HepG2 (cell line): ENCODE measurements at regions not wholly inside any gene's neighbourhood (a gene's known extent, or its start where the extent isn't known, plus 50 kb on each side); places are given as distances from the start of the nearest gene placed in this dataset.
A peak's percentile ranks its signal among the peaks of the same experiment; 100 is the strongest.

Experiments used
- ATAC-seq: fragments of 200-7000 bp; cut with Tn5 transposase; 3 replicates; pipeline ENCODE4 v1.9.1; 2020; ENCODE audit warnings: mild to moderate bottlenecking, moderate library complexity
- BruUV-seq: library from RNA; stranded (reverse); fragments of 400-500 nt; replicated peaks from 2 replicates; lab custom pipeline; 2021; lab: Mats Ljungman, UMichigan
- CTCF ChIA-PET: fragments of 300-600 bp; formaldehyde crosslinking; extraction: SDS; loops from one replicate; lab custom pipeline; 2021; ENCODE audit warnings: low total read pairs, inconsistent platforms, low intra/inter-chr PET ratio; lab: Yijun Ruan, JAX
- POLR2A ChIA-PET: fragments of 350-600 bp; sonication (Branson Sonifier 250); formaldehyde crosslinking; loops from one replicate; lab custom pipeline; 2020; ENCODE audit warnings: antibody characterized with exemption, inconsistent platforms; lab: Yijun Ruan, JAX
- DNase-seq: peaks from one replicate; pipeline ENCODE4 v3.0.0-alpha.2; 2015; ENCODE audit warnings: low spot score
- FAIRE-seq: peaks from 3 replicates; lab custom pipeline; 2011; peaks lifted over from hg19 to GRCh38; lab: Jason Lieb, UNC
- H2AFZ ChIP-seq: one replicate; pipeline ENCODE4 v1.6.1; 2011; ENCODE audit warnings: low read length, inconsistent platforms
- H3K27ac ChIP-seq: fragments of 300-600 bp; 3 replicates; pipeline ENCODE4 v1.8.0; 2011; ENCODE audit warnings: mixed run types, mild to moderate bottlenecking, mixed read lengths, low read length, inconsistent platforms; ENCODE audit not compliant: insufficient read depth; ENCODE audit errors: extremely low read length
- H3K27me3 ChIP-seq, 2 experiments: fragments of 200-600 bp in 1 of 2; 2 replicates in 1 of 2; 3 replicates in 1 of 2; pipeline versions ENCODE4 v1.6.0 to v1.8.0; 2011; ENCODE audit warnings: low read length in 2 of 2, mild to moderate bottlenecking in 2 of 2, moderate library complexity in 2 of 2, inconsistent platforms in 1 of 2; ENCODE audit not compliant: insufficient read depth in 2 of 2, control insufficient read depth in 1 of 2
- H3K36me3 ChIP-seq, 2 experiments: fragments of 200-600 bp in 1 of 2; replicated peaks in 1 of 2; 2 replicates in 1 of 2; 3 replicates in 1 of 2; pipeline versions ENCODE4 v1.5.1 to v1.8.0; 2011; ENCODE audit warnings: low read length in 2 of 2, inconsistent platforms in 1 of 2; ENCODE audit not compliant: insufficient read depth in 2 of 2, control insufficient read depth in 1 of 2
- H3K4me1 ChIP-seq: 2 replicates; pipeline ENCODE4 v1.5.1; 2012; ENCODE audit warnings: low read length, inconsistent platforms; ENCODE audit not compliant: insufficient read depth
- H3K4me2 ChIP-seq: 2 replicates; pipeline ENCODE4 v1.6.0; 2011; ENCODE audit warnings: low read depth, low read length, inconsistent platforms
- H3K4me3 ChIP-seq, 3 experiments: fragments of 200-600 bp in 1 of 3; sonication (generic), shearing (Covaris generic) in 1 of 3; replicated peaks in 1 of 3; 2 replicates each; pipeline ENCODE4 v1.5.1; 2011 to 2016; ENCODE audit warnings: low read length in 3 of 3, inconsistent platforms in 2 of 3, low read depth in 2 of 3, mild to moderate bottlenecking in 2 of 3, control low read depth in 1 of 3, mixed read lengths in 1 of 3; ENCODE audit not compliant: insufficient read depth in 1 of 3
- H3K79me2 ChIP-seq: one replicate; pipeline ENCODE4 v1.6.1; 2011; ENCODE audit warnings: low read length, inconsistent platforms; ENCODE audit not compliant: insufficient read depth
- H3K9ac ChIP-seq: 2 replicates; pipeline ENCODE4 v1.6.0; 2011; ENCODE audit warnings: mild to moderate bottlenecking, low read depth, low read length, inconsistent platforms; ENCODE audit not compliant: insufficient read depth
- H3K9me3 ChIP-seq: 2 replicates; pipeline ENCODE4 v1.5.1; 2012; ENCODE audit warnings: mild to moderate bottlenecking, low read length
- H4K20me1 ChIP-seq: 2 replicates; pipeline ENCODE4 v1.6.0; 2011; ENCODE audit warnings: inconsistent platforms, mild to moderate bottlenecking, low read length, moderate library complexity; ENCODE audit not compliant: insufficient read depth
- EEA1 ChIP-seq: sonication (generic); formaldehyde crosslinking; IDR thresholded peaks from 2 replicates; pipeline ENCODE4 v1.5.1; 2020; ENCODE audit warnings: mild to moderate bottlenecking, missing genetic modification reagents, borderline replicate concordance
- GATAD1 ChIP-seq: IDR thresholded peaks from 2 replicates; pipeline ENCODE4 v1.6.1; 2016; ENCODE audit warnings: missing genetic modification reagents, missing compliant biosample characterization
- GLI4 ChIP-seq: sonication (generic); formaldehyde crosslinking; IDR thresholded peaks from 2 replicates; pipeline ENCODE4 v1.5.1; 2020; ENCODE audit warnings: missing genetic modification reagents, mild to moderate bottlenecking, moderate library complexity, borderline replicate concordance
- HDAC1 ChIP-seq: sonication (generic); formaldehyde crosslinking; IDR thresholded peaks from 2 replicates; pipeline ENCODE4 v1.5.1; 2020; ENCODE audit warnings: mild to moderate bottlenecking, missing genetic modification reagents
- NKX3-1 ChIP-seq: sonication (generic); formaldehyde crosslinking; IDR thresholded peaks from 2 replicates; pipeline ENCODE4 v1.5.0; 2020; ENCODE audit warnings: missing genetic modification reagents
- PHF8 ChIP-seq: sonication (generic); formaldehyde crosslinking; IDR thresholded peaks from 2 replicates; pipeline ENCODE4 v1.5.0; 2020; ENCODE audit warnings: missing genetic modification reagents
- POLR2AphosphoS2 ChIP-seq: IDR thresholded peaks from 2 replicates; pipeline ENCODE4 v1.6.1; 2011; ENCODE audit warnings: low read depth, low read length, improper control_type of control experiment
- SIX1 ChIP-seq: sonication (generic); formaldehyde crosslinking; IDR thresholded peaks from 2 replicates; pipeline ENCODE4 v1.4.0; 2020; ENCODE audit warnings: missing genetic modification reagents, borderline replicate concordance
- SOX13 ChIP-seq, 3 experiments: fragments of 450-650 bp in 1 of 3; sonication (generic) in 1 of 3; formaldehyde crosslinking in 1 of 3; IDR thresholded peaks in 2 of 3; conservative IDR thresholded peaks in 1 of 3; 2 replicates each; pipeline versions ENCODE4 v1.5.0 to v1.6.1; 2016 to 2020; ENCODE audit warnings: antibody characterized with exemption in 1 of 3, mild to moderate bottlenecking in 1 of 3, missing compliant biosample characterization in 1 of 3, missing genetic modification reagents in 1 of 3, moderate library complexity in 1 of 3
- SP1 ChIP-seq, 2 experiments: fragments of 450-650 bp in 1 of 2; sonication (generic) in 1 of 2; formaldehyde crosslinking in 1 of 2; IDR thresholded peaks; 2 replicates each; pipeline versions ENCODE4 v1.4.0 to v1.6.1; 2016 to 2020; ENCODE audit warnings: missing genetic modification reagents in 1 of 2
- TMF1 ChIP-seq: sonication (generic); formaldehyde crosslinking; IDR thresholded peaks from 2 replicates; pipeline ENCODE4 v1.8.1; 2022; ENCODE audit warnings: low read depth, missing genetic modification reagents
- TRIM24 ChIP-seq: sonication (generic); formaldehyde crosslinking; IDR thresholded peaks from 2 replicates; pipeline ENCODE4 v1.8.0; 2022; ENCODE audit warnings: mild to moderate bottlenecking, missing genetic modification reagents
- ZNF414 ChIP-seq: sonication (generic); formaldehyde crosslinking; IDR thresholded peaks from 2 replicates; pipeline ENCODE4 v1.5.0; 2020; ENCODE audit warnings: missing genetic modification reagents
- ZNF460 ChIP-seq: sonication (generic); formaldehyde crosslinking; IDR thresholded peaks from 2 replicates; pipeline ENCODE4 v1.5.1; 2020; ENCODE audit warnings: missing genetic modification reagents, mild to moderate bottlenecking, borderline replicate concordance
- ZNF577 ChIP-seq: sonication (generic); formaldehyde crosslinking; IDR thresholded peaks from 2 replicates; pipeline ENCODE4 v1.4.0; 2020; ENCODE audit warnings: mild to moderate bottlenecking, low read depth, missing genetic modification reagents, borderline replicate concordance
- ZNF720 ChIP-seq: sonication (generic); formaldehyde crosslinking; IDR thresholded peaks from 2 replicates; pipeline ENCODE4 v1.4.0; 2020; ENCODE audit warnings: missing genetic modification reagents
- WGBS: methylation state at CpG from one replicate; pipeline ENCODE4 v1.1.6; 2017; ENCODE audit warnings: low lambda C conversion rate; 5-methylcytosine and 5-hydroxymethylcytosine counted together
- in situ Hi-C: cut with HindIII; loops from 2 replicates; pipeline ENCODE4 v1.10.0; 2017; ENCODE audit warnings: low pct_unique_long_range_greater_than_20kb; ENCODE audit not compliant: extremely low pct_ligation_motif_present
- intact Hi-C: fragments of 100-400 bp; cut with micrococcal nuclease; formaldehyde crosslinking; loops from one replicate; pipeline ENCODE4 v1.10.0; 2022; ENCODE audit not compliant: unreplicated experiment
- TF ChIP-seq, protein P1 (sequence below): sonication (generic); formaldehyde crosslinking; IDR thresholded peaks from 2 replicates; pipeline ENCODE4 v1.4.0; 2020; ENCODE audit warnings: missing genetic modification reagents, borderline replicate concordance
- TF ChIP-seq, protein P2 (sequence below): sonication (generic); IDR thresholded peaks from 2 replicates; pipeline ENCODE4 v1.6.1; 2016; ENCODE audit warnings: low read depth, borderline replicate concordance

DNA sequence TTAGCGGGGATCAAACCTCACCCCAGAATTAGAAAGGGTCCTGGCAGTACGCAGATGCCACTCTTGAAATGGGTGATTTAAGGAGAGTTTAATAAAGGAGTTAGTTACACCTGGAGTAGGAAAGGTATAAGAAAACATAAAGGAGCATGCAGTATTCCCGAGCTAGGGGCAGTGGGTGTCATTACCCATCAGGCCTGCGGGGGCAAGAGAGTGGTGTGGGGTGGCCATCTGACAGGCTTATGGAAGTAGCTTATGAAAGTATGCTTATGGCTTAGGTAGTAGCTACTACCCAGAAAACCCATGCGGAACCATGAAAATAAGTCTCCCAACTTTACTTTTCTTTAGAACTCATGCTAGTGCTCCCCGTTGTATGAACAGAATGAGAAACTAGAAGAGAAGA, 568.9 kb upstream of the ACVR2A start:
- in situ Hi-C loops = no loop called here
- BruUV-seq = no TSS peak
- ATAC-seq (peak; percentile 56; the same call in 2 of the 3 replicates), DNase-seq (no peak), FAIRE-seq (no peak)
- no peaks in the 10 kb centered on the region for H3K4me1 ChIP-seq
- CTCF ChIA-PET = no interaction called here
- no peaks in the 10 kb centered on the region for H4K20me1 ChIP-seq
- no peaks in the 10 kb centered on the region for H3K36me3 ChIP-seq
- no peaks in the 10 kb centered on the region for H3K79me2 ChIP-seq
- H2AFZ ChIP-seq = no peak overlapping the region
- H3K9ac ChIP-seq = no peak overlapping the region
- TF ChIP-seq ZNF577 (CRISPR knock-in tag) (no peak), SP1 (IDR thresholded peaks at IDR 0.05) (no peak), SP1 (CRISPR knock-in tag; IDR thresholded peaks at IDR 0.05) (no peak), TRIM24 (CRISPR knock-in tag) (no peak), GLI4 (CRISPR knock-in tag) (no peak), NKX3-1 (no peak), ZNF720 (CRISPR knock-in tag) (no peak), TMF1 (no peak), ZNF414 (CRISPR knock-in tag) (no peak), SIX1 (CRISPR knock-in tag) (no peak), PHF8 (CRISPR knock-in tag) (no peak), POLR2AphosphoS2 (no peak), HDAC1 (no peak), ZNF460 (CRISPR knock-in tag) (no peak), SOX13 (IDR thresholded peaks at IDR 0.05) (no peak), SOX13 (CRISPR knock-in tag; conservative IDR thresholded peaks at IDR 0.05 in 1 of 2, IDR thresholded peaks at IDR 0.05 in 1 of 2) (no peak), GATAD1 (CRISPR knock-in tag) (no peak), EEA1 (CRISPR knock-in tag) (no peak)
- TF ChIP-seq, protein P1, sequence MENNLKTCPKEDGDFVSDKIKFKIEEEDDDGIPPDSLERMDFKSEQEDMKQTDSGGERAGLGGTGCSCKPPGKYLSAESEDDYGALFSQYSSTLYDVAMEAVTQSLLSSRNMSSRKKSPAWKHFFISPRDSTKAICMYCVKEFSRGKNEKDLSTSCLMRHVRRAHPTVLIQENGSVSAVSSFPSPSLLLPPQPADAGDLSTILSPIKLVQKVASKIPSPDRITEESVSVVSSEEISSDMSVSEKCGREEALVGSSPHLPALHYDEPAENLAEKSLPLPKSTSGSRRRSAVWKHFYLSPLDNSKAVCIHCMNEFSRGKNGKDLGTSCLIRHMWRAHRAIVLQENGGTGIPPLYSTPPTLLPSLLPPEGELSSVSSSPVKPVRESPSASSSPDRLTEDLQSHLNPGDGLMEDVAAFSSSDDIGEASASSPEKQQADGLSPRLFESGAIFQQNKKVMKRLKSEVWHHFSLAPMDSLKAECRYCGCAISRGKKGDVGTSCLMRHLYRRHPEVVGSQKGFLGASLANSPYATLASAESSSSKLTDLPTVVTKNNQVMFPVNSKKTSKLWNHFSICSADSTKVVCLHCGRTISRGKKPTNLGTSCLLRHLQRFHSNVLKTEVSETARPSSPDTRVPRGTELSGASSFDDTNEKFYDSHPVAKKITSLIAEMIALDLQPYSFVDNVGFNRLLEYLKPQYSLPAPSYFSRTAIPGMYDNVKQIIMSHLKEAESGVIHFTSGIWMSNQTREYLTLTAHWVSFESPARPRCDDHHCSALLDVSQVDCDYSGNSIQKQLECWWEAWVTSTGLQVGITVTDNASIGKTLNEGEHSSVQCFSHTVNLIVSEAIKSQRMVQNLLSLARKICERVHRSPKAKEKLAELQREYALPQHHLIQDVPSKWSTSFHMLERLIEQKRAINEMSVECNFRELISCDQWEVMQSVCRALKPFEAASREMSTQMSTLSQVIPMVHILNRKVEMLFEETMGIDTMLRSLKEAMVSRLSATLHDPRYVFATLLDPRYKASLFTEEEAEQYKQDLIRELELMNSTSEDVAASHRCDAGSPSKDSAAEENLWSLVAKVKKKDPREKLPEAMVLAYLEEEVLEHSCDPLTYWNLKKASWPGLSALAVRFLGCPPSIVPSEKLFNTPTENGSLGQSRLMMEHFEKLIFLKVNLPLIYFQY (CRISPR knock-in tag) = no peak
- TF ChIP-seq, protein P2, sequence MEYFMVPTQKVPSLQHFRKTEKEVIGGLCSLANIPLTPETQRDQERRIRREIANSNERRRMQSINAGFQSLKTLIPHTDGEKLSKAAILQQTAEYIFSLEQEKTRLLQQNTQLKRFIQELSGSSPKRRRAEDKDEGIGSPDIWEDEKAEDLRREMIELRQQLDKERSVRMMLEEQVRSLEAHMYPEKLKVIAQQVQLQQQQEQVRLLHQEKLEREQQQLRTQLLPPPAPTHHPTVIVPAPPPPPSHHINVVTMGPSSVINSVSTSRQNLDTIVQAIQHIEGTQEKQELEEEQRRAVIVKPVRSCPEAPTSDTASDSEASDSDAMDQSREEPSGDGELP = no peak
- intact Hi-C loops = no loop called here
- H3K4me2 ChIP-seq = no peak overlapping the region
- H3K27ac ChIP-seq = no peak overlapping the region
- no peaks in the 10 kb centered on the region for H3K27me3 ChIP-seq
- H3K9me3 ChIP-seq = peaks cover 87% of the 10 kb centered on the region
- 12% methylated on average over 6 of the region's 6 CpGs for WGBS
- no peak overlapping the region for H3K4me3 ChIP-seq
- POLR2A ChIA-PET = no interaction called here
